Esophagus muscularis mucosa (tissue), 4 donors: ENCODE measurements at regions not wholly inside any gene's neighbourhood (a gene's known extent, or its start where the extent isn't known, plus 50 kb on each side); places are given as distances from the start of the nearest gene placed in this dataset.

Experiments used
- EP300 ChIP-seq: sonication (generic); formaldehyde crosslinking; IDR thresholded peaks from one replicate; pipeline ENCODE4 v1.6.1; 2017; ENCODE audit warnings: antibody characterized with exemption
- POLR2A ChIP-seq: fragments of 450-650 bp; IDR thresholded peaks from one replicate; pipeline ENCODE4 v1.6.1; 2017; ENCODE audit warnings: antibody characterized with exemption, moderate library complexity, mild to moderate bottlenecking, low read depth
- POLR2AphosphoS5 ChIP-seq, 2 donors: sonication (generic); formaldehyde crosslinking; IDR thresholded peaks; one replicate each; pipeline ENCODE4 v1.6.1; 2017; ENCODE audit warnings: antibody characterized with exemption in 2 of 2
- TF ChIP-seq, protein P1 (sequence below), 3 experiments: fragments of 200-600 bp in 2 of 3; fragments of 450-650 bp in 1 of 3; sonication (generic) in 2 of 3; IDR thresholded peaks; one replicate each; pipeline ENCODE4 v1.5.1; 2017 to 2019; ENCODE audit warnings: antibody characterized with exemption in 3 of 3, mild to moderate bottlenecking in 2 of 3, moderate library complexity in 1 of 3

GRCh38 chr6:140354296-140354695 lies 979.8 kb upstream of the CITED2 start:
- TF ChIP-seq, protein P1, sequence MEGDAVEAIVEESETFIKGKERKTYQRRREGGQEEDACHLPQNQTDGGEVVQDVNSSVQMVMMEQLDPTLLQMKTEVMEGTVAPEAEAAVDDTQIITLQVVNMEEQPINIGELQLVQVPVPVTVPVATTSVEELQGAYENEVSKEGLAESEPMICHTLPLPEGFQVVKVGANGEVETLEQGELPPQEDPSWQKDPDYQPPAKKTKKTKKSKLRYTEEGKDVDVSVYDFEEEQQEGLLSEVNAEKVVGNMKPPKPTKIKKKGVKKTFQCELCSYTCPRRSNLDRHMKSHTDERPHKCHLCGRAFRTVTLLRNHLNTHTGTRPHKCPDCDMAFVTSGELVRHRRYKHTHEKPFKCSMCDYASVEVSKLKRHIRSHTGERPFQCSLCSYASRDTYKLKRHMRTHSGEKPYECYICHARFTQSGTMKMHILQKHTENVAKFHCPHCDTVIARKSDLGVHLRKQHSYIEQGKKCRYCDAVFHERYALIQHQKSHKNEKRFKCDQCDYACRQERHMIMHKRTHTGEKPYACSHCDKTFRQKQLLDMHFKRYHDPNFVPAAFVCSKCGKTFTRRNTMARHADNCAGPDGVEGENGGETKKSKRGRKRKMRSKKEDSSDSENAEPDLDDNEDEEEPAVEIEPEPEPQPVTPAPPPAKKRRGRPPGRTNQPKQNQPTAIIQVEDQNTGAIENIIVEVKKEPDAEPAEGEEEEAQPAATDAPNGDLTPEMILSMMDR (IDR thresholded peaks at IDR 0.05): no peak
- TF ChIP-seq POLR2AphosphoS5 (IDR thresholded peaks at IDR 0.05) (no peak), POLR2A (no peak), EP300 (no peak)
